PC-3 (cell line): ENCODE measurements at regions not wholly inside any gene's neighbourhood (a gene's known extent, or its start where the extent isn't known, plus 50 kb on each side); places are given as distances from the start of the nearest gene placed in this dataset.
"Not testable (repeated sequence)": the region's sequence is repeated elsewhere in the genome, so short reads cannot be mapped to it uniquely, and the experiment has no call there.

Experiments used
- CTCF ChIP-seq: fragments of 300-600 bp; sonication (generic); conservative IDR thresholded peaks from 2 replicates; pipeline ENCODE4 v1.5.1; 2017; ENCODE audit warnings: antibody characterized with exemption, low read depth, mild to moderate bottlenecking, low read length
- EZH2 ChIP-seq: fragments of 300-600 bp; sonication (generic); IDR thresholded peaks from one replicate; pipeline ENCODE4 v1.6.1; 2017; ENCODE audit warnings: antibody characterized with exemption, mild to moderate bottlenecking, low read length; ENCODE audit not compliant: unreplicated experiment

GRCh38 chr9:29270400-29270799 lies 1697.1 kb upstream of the C9orf72 start:
- TF ChIP-seq EZH2, CTCF: not testable (repeated sequence)
